Fibroblast of skin of abdomen (primary cell): ENCODE measurements at regions not wholly inside any gene's neighbourhood (a gene's known extent, or its start where the extent isn't known, plus 50 kb on each side); places are given as distances from the start of the nearest gene placed in this dataset.
A peak's percentile ranks its signal among the peaks of the same experiment; 100 is the strongest.

ENCODE experiments used
- DNase-seq: peaks from one replicate; pipeline ENCODE4 v3.0.0-alpha.2; 2013

DNA sequence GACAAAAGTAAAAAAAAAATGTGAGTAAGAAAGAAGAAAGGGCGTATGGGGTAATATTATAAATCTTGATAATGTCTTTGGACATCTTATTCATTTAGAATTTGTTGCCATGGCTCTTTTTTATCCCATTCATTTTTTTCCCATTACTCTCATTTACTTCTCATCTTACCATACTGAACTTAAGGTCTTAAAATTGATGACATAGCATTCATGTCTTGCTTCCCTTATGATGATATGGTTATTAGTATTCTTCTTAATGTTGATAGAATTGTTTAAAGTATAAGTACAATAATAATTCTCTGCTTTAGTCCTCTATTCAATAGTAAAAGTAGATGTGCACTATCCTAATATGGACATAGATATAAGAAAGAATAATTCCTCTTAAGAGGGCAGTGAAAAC is 204.1 kb upstream of the KLF12 start:
- DNase-seq: no peak

GRCh38 chr13:74336546-74336945 is 202.3 kb upstream of the KLF12 start:
- no peak for DNase-seq

DNA sequence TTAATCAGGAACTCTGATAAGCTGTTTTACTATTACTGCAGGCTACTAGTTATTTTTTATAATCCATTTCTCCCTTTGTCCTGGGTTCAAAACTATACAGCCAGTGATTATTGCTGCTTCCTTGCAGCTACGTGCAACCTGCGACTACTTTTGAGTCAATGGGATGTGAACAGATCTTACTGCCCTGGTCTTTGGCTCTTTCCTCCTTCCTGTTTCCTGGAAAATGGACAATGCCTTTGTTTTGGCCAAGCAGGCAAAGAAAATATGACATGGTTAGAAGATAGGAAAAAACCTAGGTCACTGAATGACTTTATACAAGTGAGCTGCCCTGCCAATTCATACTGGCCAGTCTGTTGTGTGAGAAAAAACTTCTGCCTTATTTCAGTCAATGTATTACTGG is 201.2 kb upstream of the KLF12 start:
- DNase-seq: no peak

GRCh38 chr13:74329962-74330361 is 195.8 kb upstream of the KLF12 start:
- DNase-seq: no peak

GRCh38 chr13:74325106-74325505 is 190.9 kb upstream of the KLF12 start:
- DNase-seq: peak; percentile 82

- DNase-seq: no peak
Measured at GRCh38 chr13:74324338-74324737, 190.1 kb upstream of the KLF12 start.

DNA sequence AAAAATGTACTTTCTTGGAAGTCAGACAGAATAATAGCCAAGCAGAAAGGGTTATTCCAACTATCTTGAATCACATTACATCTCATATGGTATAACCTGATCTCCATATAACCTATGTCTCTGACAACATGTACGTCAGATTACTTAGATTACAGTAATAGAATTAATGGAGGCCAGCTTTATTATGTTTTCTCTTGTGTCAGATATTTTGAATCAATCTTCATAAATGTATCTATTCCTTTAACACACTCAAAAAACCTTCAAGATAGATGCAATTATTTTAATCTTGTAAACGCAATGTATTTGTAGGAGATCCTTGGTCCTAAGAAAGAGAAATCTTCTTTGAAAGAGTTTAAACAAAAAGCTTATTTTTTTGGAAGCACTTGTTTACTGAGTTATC is 188.4 kb upstream of the KLF12 start:
- no peak for DNase-seq

GRCh38 chr13:74320282-74320681 is 186.1 kb upstream of the KLF12 start:
- DNase-seq: no peak

DNA sequence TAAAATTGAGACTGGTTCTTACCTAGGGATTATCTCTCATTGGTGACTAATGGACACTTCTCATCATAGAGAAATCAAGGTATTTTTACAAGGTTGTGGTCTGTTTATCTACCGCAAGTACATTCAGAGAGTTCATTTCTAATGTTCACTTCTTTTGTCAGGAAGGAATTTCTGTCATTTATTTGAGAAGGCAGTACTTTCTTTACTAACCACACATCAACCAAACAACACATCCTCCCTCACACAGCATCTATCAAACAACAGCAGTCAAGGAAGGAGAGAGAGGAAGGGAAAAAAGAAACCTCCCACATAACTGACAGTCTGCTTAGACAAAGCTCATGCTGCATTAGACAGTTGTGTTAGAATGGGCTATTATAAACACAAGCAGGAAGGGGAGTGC is 182.3 kb upstream of the KLF12 start:
- DNase-seq: no peak

- peak; percentile 48 for DNase-seq
Measured at GRCh38 chr13:74306496-74306895, 172.3 kb upstream of the KLF12 start.

GRCh38 chr13:74305876-74306275 is 171.7 kb upstream of the KLF12 start:
- no peak for DNase-seq

GRCh38 chr13:74301258-74301935 is 167.2 kb upstream of the KLF12 start:
- peak; percentile 20 for DNase-seq

- DNase-seq: no peak
Measured at GRCh38 chr13:74300162-74300561, 166.0 kb upstream of the KLF12 start.

- no peak for DNase-seq
Measured at GRCh38 chr13:74299721-74300120, 165.5 kb upstream of the KLF12 start.

- DNase-seq: no peak
Measured at GRCh38 chr13:74298923-74299322, 164.7 kb upstream of the KLF12 start.

- DNase-seq: peak; percentile 88
Measured at GRCh38 chr13:74289861-74290773, 155.9 kb upstream of the KLF12 start.

DNA sequence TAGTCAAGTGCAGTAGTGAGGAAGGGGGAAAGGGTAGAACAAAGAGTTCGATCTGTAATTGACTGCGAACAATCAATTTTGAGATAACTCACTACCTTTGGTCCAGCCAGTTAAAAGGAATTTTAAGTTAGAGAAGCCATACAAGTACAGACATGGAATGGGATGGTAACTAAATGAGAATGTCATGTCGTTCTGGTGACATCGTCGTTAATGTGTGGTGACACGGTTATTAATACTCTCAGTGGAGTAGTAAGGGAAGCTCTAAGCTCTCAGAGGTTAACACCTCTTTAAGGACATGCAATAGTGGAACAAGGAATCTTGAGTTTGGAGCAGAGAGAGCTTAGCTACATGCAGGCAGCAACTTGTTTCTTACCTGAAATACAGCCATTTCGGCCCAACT is 154.9 kb upstream of the KLF12 start:
- no peak for DNase-seq

DNA sequence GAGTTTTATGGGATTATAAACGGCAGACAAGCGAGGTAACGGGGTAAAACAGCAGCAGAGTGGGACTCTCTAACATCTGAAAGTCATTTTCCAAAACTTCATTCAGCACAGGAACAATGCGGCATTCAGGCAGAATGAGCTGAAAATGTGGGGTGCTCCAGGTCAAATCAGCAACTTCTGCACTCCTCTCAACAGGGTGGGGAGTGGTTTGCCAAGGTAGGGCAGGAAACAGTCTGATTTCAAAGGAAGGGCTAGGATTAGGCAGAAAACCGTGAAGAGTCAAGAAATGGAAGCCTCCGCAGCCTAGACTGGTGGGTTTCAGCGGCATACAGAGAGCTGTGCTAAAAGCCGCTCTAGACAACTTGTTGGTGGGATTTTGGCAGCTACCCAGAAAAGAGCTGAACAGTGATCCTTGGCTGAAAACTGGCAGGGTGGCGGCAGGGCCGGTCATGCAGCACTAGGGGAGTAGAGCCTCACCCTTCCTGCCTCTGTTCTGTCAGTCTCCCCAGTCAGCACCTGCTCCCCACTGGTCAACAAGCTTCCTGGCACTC is 154.2 kb upstream of the KLF12 start:
- DNase-seq: peak; percentile 3

DNA sequence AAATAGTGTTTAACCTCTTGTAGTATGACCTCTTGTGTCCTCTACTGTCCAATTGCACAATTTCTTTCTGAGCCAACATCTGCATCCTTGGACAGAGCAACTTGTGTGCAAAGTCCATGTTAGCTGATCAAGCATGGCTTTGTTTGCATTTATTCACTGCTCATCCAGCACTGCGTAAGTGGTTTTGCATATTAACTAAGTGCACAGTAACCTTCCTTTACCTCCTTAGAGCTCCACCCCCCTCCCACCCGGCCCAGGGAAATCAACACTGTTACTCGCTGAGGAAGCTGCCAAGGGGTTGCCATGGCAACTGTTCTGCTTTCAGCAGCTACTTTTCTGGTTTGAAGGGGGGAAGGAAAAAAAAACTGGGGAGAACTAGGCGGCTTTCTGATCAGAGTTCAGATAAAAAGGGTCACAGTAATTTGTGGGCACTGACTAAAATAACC is 153.5 kb upstream of the KLF12 start:
- peak; percentile 69 for DNase-seq

DNA sequence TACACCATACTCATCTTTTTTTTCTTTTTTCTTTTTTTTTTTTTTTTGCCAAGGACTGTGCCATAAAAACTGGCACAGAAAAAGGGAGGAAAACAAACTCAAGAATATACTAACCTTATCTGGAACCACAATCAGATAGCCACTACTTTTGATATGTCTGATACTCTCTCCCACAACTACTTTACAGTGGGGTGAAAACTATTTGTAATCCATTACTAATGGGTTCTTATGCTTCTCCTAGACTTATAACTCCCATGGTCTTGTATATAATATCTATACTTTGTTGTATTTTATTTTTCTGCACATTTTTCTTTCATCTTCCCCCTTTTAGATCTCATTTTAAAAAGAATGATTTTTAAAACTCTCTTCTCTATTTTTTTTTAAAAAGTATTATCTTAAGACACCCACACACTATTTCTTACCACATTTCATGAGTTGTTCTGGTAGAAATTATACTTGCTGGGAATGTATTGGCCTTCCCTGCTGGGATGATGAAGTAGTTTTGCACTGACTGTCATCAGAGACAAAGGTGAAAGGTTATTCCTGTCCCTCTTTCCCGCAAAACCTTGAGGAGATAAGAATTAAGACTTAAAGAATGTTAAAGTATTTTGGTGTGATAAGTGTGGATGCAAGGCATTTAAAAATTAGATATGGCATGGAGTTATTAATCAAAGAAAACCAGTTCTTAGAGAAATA is 146.7 kb upstream of the KLF12 start:
- DNase-seq: no peak

- no peak for DNase-seq
Measured at GRCh38 chr13:74280093-74280794, 146.0 kb upstream of the KLF12 start.

- no peak for DNase-seq
Measured at GRCh38 chr13:74278901-74279300, 144.7 kb upstream of the KLF12 start.
